HEK293T (cell line): ENCODE measurements at regions not wholly inside any gene's neighbourhood (a gene's known extent, or its start where the extent isn't known, plus 50 kb on each side); places are given as distances from the start of the nearest gene placed in this dataset.
"Not testable (repeated sequence)": the region's sequence is repeated elsewhere in the genome, so short reads cannot be mapped to it uniquely, and the experiment has no call there.

ENCODE experiments used
- CTCF ChIA-PET: fragments of 350-600 bp; formaldehyde crosslinking; extraction: SDS; loops from one replicate; lab custom pipeline; 2021; ENCODE audit warnings: antibody characterized with exemption, inconsistent platforms; lab: Yijun Ruan, JAX
- POLR2A ChIA-PET: fragments of 350-600 bp; formaldehyde crosslinking; extraction: SDS; loops from one replicate; lab custom pipeline; 2020; ENCODE audit warnings: antibody characterized with exemption, inconsistent platforms; lab: Yijun Ruan, JAX
- DNase-seq: peaks from one replicate; pipeline ENCODE4 v3.0.0; 2012; ENCODE audit warnings: mixed read lengths; ENCODE audit errors: extremely low spot score
- ARNT ChIP-seq: fragments of 450-650 bp; IDR thresholded peaks from 2 replicates; pipeline ENCODE4 v1.6.1; 2017; ENCODE audit warnings: mild to moderate bottlenecking
- BHLHE40 ChIP-seq: fragments of 450-650 bp; IDR thresholded peaks from 2 replicates; pipeline ENCODE4 v1.6.1; 2016; ENCODE audit warnings: mild to moderate bottlenecking, moderate library complexity, borderline replicate concordance
- CTBP1 ChIP-seq: fragments of 450-650 bp; IDR thresholded peaks from 2 replicates; pipeline ENCODE4 v1.6.1; 2016; ENCODE audit warnings: borderline replicate concordance
- ELF4 ChIP-seq: fragments of 450-650 bp; IDR thresholded peaks from 2 replicates; pipeline ENCODE4 v1.6.1; 2017; ENCODE audit warnings: antibody characterized with exemption
- FOXA1 ChIP-seq: fragments of 450-650 bp; IDR thresholded peaks from 2 replicates; pipeline ENCODE4 v1.6.1; 2016; ENCODE audit warnings: mild to moderate bottlenecking
- FOXK2 ChIP-seq: fragments of 450-650 bp; IDR thresholded peaks from 2 replicates; pipeline ENCODE4 v1.6.1; 2016; ENCODE audit warnings: mild to moderate bottlenecking
- FOXM1 ChIP-seq: fragments of 450-650 bp; IDR thresholded peaks from 2 replicates; pipeline ENCODE4 v1.6.1; 2017; ENCODE audit warnings: mild to moderate bottlenecking, borderline replicate concordance
- HDGF ChIP-seq: fragments of 450-650 bp; IDR thresholded peaks from 2 replicates; pipeline ENCODE4 v1.6.1; 2017; ENCODE audit warnings: antibody characterized with exemption, borderline replicate concordance
- L3MBTL2 ChIP-seq: fragments of 450-650 bp; conservative IDR thresholded peaks from 2 replicates; pipeline ENCODE4 v1.6.1; 2016; ENCODE audit warnings: mild to moderate bottlenecking
- LEF1 ChIP-seq: fragments of 450-650 bp; IDR thresholded peaks from 2 replicates; pipeline ENCODE4 v1.6.1; 2017; ENCODE audit warnings: mild to moderate bottlenecking, borderline replicate concordance
- NFRKB ChIP-seq: fragments of 450-650 bp; IDR thresholded peaks from 2 replicates; pipeline ENCODE4 v1.6.1; 2016; ENCODE audit warnings: mild to moderate bottlenecking, moderate library complexity
- SP1 ChIP-seq: fragments of 450-650 bp; IDR thresholded peaks from 2 replicates; pipeline ENCODE4 v1.6.1; 2017
- SUZ12 ChIP-seq: fragments of 450-650 bp; IDR thresholded peaks from 2 replicates; pipeline ENCODE4 v1.6.1; 2016; ENCODE audit warnings: mild to moderate bottlenecking
- TARDBP ChIP-seq: fragments of 450-650 bp; IDR thresholded peaks from 2 replicates; pipeline ENCODE4 v1.6.1; 2016
- ZNF384 ChIP-seq: fragments of 450-650 bp; IDR thresholded peaks from 2 replicates; pipeline ENCODE4 v1.6.1; 2016
- TF ChIP-seq, protein P1 (sequence below): fragments of 450-650 bp; IDR thresholded peaks from 2 replicates; pipeline ENCODE4 v1.6.1; 2016

DNA sequence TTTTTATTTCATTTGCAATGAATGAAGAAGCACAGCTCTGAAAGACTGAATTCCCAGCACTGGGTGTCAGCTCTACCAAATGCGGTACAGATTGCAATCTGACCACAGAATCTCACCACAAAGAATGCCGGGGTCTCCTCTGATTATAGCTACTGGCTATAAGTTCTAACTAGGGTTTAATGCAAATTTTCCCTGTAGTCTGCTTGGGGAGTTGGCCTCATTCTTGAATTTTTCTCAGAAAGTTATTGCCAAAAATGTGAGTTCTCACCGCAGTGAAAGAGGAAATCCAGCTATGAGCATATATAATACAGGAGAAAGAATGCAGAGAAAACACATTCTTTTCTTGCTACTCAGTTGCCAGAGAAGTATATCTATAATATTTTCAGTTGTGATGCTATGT lies 1255.7 kb upstream of the LRRTM3 start:
- CTCF ChIA-PET: no interaction called here
- no peak for TF ChIP-seq SUZ12
- TF ChIP-seq, protein P1, sequence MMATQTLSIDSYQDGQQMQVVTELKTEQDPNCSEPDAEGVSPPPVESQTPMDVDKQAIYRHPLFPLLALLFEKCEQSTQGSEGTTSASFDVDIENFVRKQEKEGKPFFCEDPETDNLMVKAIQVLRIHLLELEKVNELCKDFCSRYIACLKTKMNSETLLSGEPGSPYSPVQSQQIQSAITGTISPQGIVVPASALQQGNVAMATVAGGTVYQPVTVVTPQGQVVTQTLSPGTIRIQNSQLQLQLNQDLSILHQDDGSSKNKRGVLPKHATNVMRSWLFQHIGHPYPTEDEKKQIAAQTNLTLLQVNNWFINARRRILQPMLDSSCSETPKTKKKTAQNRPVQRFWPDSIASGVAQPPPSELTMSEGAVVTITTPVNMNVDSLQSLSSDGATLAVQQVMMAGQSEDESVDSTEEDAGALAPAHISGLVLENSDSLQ: no peak
- no peak for DNase-seq
- POLR2A ChIA-PET: no interaction called here

GRCh38 chr10:65670596-65670995 lies 1255.2 kb upstream of the LRRTM3 start:
- POLR2A ChIA-PET, DNase-seq, CTCF ChIA-PET: not testable (repeated sequence)

DNA sequence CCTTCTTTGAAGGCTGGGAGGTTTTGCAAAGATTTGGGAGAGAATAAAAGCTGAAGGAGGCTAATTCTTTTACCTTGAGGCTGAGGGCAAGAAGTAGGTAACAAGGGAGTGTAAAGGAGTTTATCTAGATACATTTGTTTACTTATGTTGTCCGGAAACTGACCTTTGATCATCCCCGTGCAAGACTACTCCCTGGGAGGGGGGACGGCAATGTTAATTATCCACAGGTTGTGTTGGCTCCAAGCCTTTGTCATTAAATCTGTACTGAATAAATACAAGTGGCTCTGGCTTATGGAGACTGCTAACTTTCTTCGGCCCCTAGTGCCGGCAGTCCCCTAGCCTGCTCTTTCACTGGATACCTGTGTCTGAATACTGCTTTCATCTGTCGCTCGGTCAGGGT lies 1250.6 kb upstream of the LRRTM3 start:
- ChIA-PET CTCF (no interaction called here), POLR2A (no interaction called here)
- no peak for TF ChIP-seq ARNT
- TF ChIP-seq FOXA1: no peak
- no peak for TF ChIP-seq ELF4
- DNase-seq: no peak

GRCh38 chr10:65684896-65685295 lies 1240.9 kb upstream of the LRRTM3 start:
- DNase-seq: no peak
- POLR2A ChIA-PET: no interaction called here
- CTCF ChIA-PET: no interaction called here
- TF ChIP-seq TARDBP (no peak), HDGF (no peak), L3MBTL2 (no peak), SP1 (no peak), FOXA1 (no peak), BHLHE40 (no peak), SUZ12 (no peak), ARNT (no peak), CTBP1 (no peak), ZNF384 (no peak), FOXK2 (no peak), LEF1 (no peak), ELF4 (no peak), FOXM1 (no peak), NFRKB (no peak)
- TF ChIP-seq, protein P1: no peak

DNA sequence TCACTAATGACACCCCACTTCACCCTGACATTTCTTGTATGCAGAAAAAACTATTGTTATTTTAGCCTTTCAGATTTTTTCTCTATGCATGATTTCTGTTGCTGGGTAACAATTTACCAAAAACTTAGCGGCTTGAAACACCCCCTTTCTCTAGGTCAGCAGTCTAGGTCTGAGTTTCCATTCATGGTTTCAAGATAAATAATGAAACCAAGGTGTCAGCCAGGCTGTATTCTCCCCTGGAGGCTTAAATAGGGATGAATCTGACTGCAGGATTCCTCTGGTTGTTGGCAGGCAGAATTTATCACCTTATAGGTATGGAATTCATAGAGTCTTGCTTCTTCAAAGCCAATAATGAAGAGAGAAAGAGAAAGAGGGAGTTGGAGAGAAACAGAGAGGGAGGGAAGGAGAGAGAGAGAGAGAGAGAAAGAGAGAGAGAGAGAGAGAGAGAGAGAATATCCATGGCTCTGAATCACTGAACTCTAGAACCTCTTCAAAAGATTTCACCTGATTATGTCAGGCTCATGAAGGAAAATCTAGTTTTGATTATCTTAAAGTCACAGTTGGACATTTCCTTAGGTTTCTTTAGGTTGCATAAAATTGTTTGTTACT lies 1224.6 kb upstream of the LRRTM3 start:
- DNase-seq: no peak
- POLR2A ChIA-PET: no interaction called here

GRCh38 chr10:65708057-65708456 lies 1217.8 kb upstream of the LRRTM3 start:
- CTCF ChIA-PET: no interaction called here
- TF ChIP-seq TARDBP (no peak), ZNF384 (no peak), CTBP1 (no peak), FOXM1 (no peak), FOXK2 (no peak), BHLHE40 (no peak), SUZ12 (no peak), HDGF (no peak), FOXA1 (no peak), SP1 (no peak), LEF1 (no peak), L3MBTL2 (no peak), NFRKB (no peak), ELF4 (no peak), ARNT (no peak)
- TF ChIP-seq, protein P1: no peak
- no peak for DNase-seq
- POLR2A ChIA-PET: no interaction called here

More for the DNA sequence above, 1224.6 kb upstream of the LRRTM3 start:
- TF ChIP-seq FOXM1 (no peak), SUZ12 (no peak), LEF1 (no peak), L3MBTL2 (no peak), ELF4 (no peak), FOXK2 (no peak), ZNF384 (no peak), NFRKB (no peak), FOXA1 (no peak), ARNT (no peak), SP1 (no peak), CTBP1 (no peak), HDGF (no peak), TARDBP (no peak), BHLHE40 (no peak)
- TF ChIP-seq, protein P1: no peak
- CTCF ChIA-PET: no interaction called here
